ENCODE measurements at regions not wholly inside any gene's neighbourhood (a gene's known extent, or its start where the extent isn't known, plus 50 kb on each side); places are given as distances from the start of the nearest gene placed in this dataset.

- Histone ChIP-seq H3K9ac (ENCODE audit: low read depth, low read length) (no peak overlapping the region), H3K4me3 (ENCODE audit: low read length) (no peak overlapping the region), H3K27ac (ENCODE audit: low read length) (no peak overlapping the region), H3K4me1 (ENCODE audit: insufficient read depth, low read length) (no peaks in the 10 kb centered on the region), H3K9me3 (ENCODE audit: insufficient read depth, low read depth, low read length) (no peaks in the 10 kb centered on the region), H3K36me3 (ENCODE audit: insufficient read depth, low read depth, low read length) (no peaks in the 10 kb centered on the region), H3K27me3 (ENCODE audit: insufficient read depth, low read length) (no peaks in the 10 kb centered on the region)
These were observed 1010.9 kb upstream of the PHF14 start for GRCh38 chr7:9962742-9963141.

GRCh38 chr7:9978106-9979064, 995.3 kb upstream of the PHF14 start:
- no peak overlapping the region for H3K27ac ChIP-seq (ENCODE audit: low read length)
- no peaks in the 10 kb centered on the region for H3K4me1 ChIP-seq (ENCODE audit: insufficient read depth, low read length)
- H3K9ac ChIP-seq (ENCODE audit: low read depth, low read length), result no peak overlapping the region
- no peaks in the 10 kb centered on the region for H3K9me3 ChIP-seq (ENCODE audit: insufficient read depth, low read depth, low read length)
- no peaks in the 10 kb centered on the region for H3K36me3 ChIP-seq (ENCODE audit: insufficient read depth, low read depth, low read length)
- H3K27me3 ChIP-seq (ENCODE audit: insufficient read depth, low read length), result no peaks in the 10 kb centered on the region
- H3K4me3 ChIP-seq (ENCODE audit: low read length), result no peak overlapping the region

GRCh38 chr7:9981742-9982349, 991.8 kb upstream of the PHF14 start:
- H3K27ac ChIP-seq (ENCODE audit: low read length), result no peak overlapping the region
- H3K36me3 ChIP-seq (ENCODE audit: insufficient read depth, low read depth, low read length), result no peaks in the 10 kb centered on the region
- H3K4me3 ChIP-seq (ENCODE audit: low read length), result no peak overlapping the region
- no peaks in the 10 kb centered on the region for H3K27me3 ChIP-seq (ENCODE audit: insufficient read depth, low read length)
- H3K4me1 ChIP-seq (ENCODE audit: insufficient read depth, low read length), result no peaks in the 10 kb centered on the region
- H3K9me3 ChIP-seq (ENCODE audit: insufficient read depth, low read depth, low read length), result no peaks in the 10 kb centered on the region
- no peak overlapping the region for H3K9ac ChIP-seq (ENCODE audit: low read depth, low read length)

- no peak overlapping the region for H3K27ac ChIP-seq (ENCODE audit: low read length)
- no peaks in the 10 kb centered on the region for H3K4me1 ChIP-seq (ENCODE audit: insufficient read depth, low read length)
- H3K36me3 ChIP-seq (ENCODE audit: insufficient read depth, low read depth, low read length), result no peaks in the 10 kb centered on the region
- H3K9me3 ChIP-seq (ENCODE audit: insufficient read depth, low read depth, low read length), result peaks cover 3% of the 10 kb centered on the region; the same call in 1 of the 2 replicates
- no peak overlapping the region for H3K9ac ChIP-seq (ENCODE audit: low read depth, low read length)
- H3K4me3 ChIP-seq (ENCODE audit: low read length), result no peak overlapping the region
- H3K27me3 ChIP-seq (ENCODE audit: insufficient read depth, low read length), result no peaks in the 10 kb centered on the region
These were observed 990.6 kb upstream of the PHF14 start for GRCh38 chr7:9983048-9983447.

GRCh38 chr7:10015687-10016086, 958.0 kb upstream of the PHF14 start:
- Histone ChIP-seq H3K4me3 (ENCODE audit: low read length) (no peak overlapping the region), H3K4me1 (ENCODE audit: insufficient read depth, low read length) (no peaks in the 10 kb centered on the region), H3K27ac (ENCODE audit: low read length) (no peak overlapping the region), H3K27me3 (ENCODE audit: insufficient read depth, low read length) (no peaks in the 10 kb centered on the region), H3K9ac (ENCODE audit: low read depth, low read length) (no peak overlapping the region), H3K36me3 (ENCODE audit: insufficient read depth, low read depth, low read length) (no peaks in the 10 kb centered on the region), H3K9me3 (ENCODE audit: insufficient read depth, low read depth, low read length) (peaks cover 19% of the 10 kb centered on the region; the same call in 1 of the 2 replicates)

- no peak overlapping the region for H3K4me3 ChIP-seq (ENCODE audit: low read length)
- H3K27me3 ChIP-seq (ENCODE audit: insufficient read depth, low read length), result no peaks in the 10 kb centered on the region
- no peak overlapping the region for H3K9ac ChIP-seq (ENCODE audit: low read depth, low read length)
- H3K9me3 ChIP-seq (ENCODE audit: insufficient read depth, low read depth, low read length), result no peaks in the 10 kb centered on the region
- H3K27ac ChIP-seq (ENCODE audit: low read length), result no peak overlapping the region
- H3K4me1 ChIP-seq (ENCODE audit: insufficient read depth, low read length), result no peaks in the 10 kb centered on the region
- H3K36me3 ChIP-seq (ENCODE audit: insufficient read depth, low read depth, low read length), result no peaks in the 10 kb centered on the region
These were observed 951.2 kb upstream of the PHF14 start for GRCh38 chr7:10022480-10022879.

- H3K27me3 ChIP-seq (ENCODE audit: insufficient read depth, low read length), result no peaks in the 10 kb centered on the region
- H3K4me3 ChIP-seq (ENCODE audit: low read length), result no peak overlapping the region
- H3K36me3 ChIP-seq (ENCODE audit: insufficient read depth, low read depth, low read length), result no peaks in the 10 kb centered on the region
- no peaks in the 10 kb centered on the region for H3K9me3 ChIP-seq (ENCODE audit: insufficient read depth, low read depth, low read length)
- no peaks in the 10 kb centered on the region for H3K4me1 ChIP-seq (ENCODE audit: insufficient read depth, low read length)
- no peak overlapping the region for H3K27ac ChIP-seq (ENCODE audit: low read length)
- no peak overlapping the region for H3K9ac ChIP-seq (ENCODE audit: low read depth, low read length)
These were observed 950.7 kb upstream of the PHF14 start for GRCh38 chr7:10022957-10023356.

- no peak overlapping the region for H3K9ac ChIP-seq (ENCODE audit: low read depth, low read length)
- H3K9me3 ChIP-seq (ENCODE audit: insufficient read depth, low read depth, low read length), result no peaks in the 10 kb centered on the region
- H3K27ac ChIP-seq (ENCODE audit: low read length), result no peak overlapping the region
- H3K4me1 ChIP-seq (ENCODE audit: insufficient read depth, low read length), result no peaks in the 10 kb centered on the region; the same call in 1 of the 2 replicates
- no peaks in the 10 kb centered on the region for H3K36me3 ChIP-seq (ENCODE audit: insufficient read depth, low read depth, low read length)
- no peaks in the 10 kb centered on the region for H3K27me3 ChIP-seq (ENCODE audit: insufficient read depth, low read length)
- H3K4me3 ChIP-seq (ENCODE audit: low read length), result no peak overlapping the region
These were observed 938.7 kb upstream of the PHF14 start for GRCh38 chr7:10034843-10035556.

GRCh38 chr7:10036693-10037092, 937.0 kb upstream of the PHF14 start:
- H3K9ac ChIP-seq (ENCODE audit: low read depth, low read length), result no peak overlapping the region
- H3K36me3 ChIP-seq (ENCODE audit: insufficient read depth, low read depth, low read length), result no peaks in the 10 kb centered on the region
- no peaks in the 10 kb centered on the region for H3K27me3 ChIP-seq (ENCODE audit: insufficient read depth, low read length)
- H3K4me1 ChIP-seq (ENCODE audit: insufficient read depth, low read length), result no peaks in the 10 kb centered on the region; the same call in 1 of the 2 replicates
- no peak overlapping the region for H3K4me3 ChIP-seq (ENCODE audit: low read length)
- no peak overlapping the region for H3K27ac ChIP-seq (ENCODE audit: low read length)
- H3K9me3 ChIP-seq (ENCODE audit: insufficient read depth, low read depth, low read length), result no peaks in the 10 kb centered on the region

GRCh38 chr7:10038351-10038750, 935.3 kb upstream of the PHF14 start:
- Histone ChIP-seq H3K27ac (ENCODE audit: low read length) (no peak overlapping the region), H3K27me3 (ENCODE audit: insufficient read depth, low read length) (no peaks in the 10 kb centered on the region), H3K9ac (ENCODE audit: low read depth, low read length) (no peak overlapping the region), H3K9me3 (ENCODE audit: insufficient read depth, low read depth, low read length) (no peaks in the 10 kb centered on the region), H3K4me1 (ENCODE audit: insufficient read depth, low read length) (no peaks in the 10 kb centered on the region; the same call in 1 of the 2 replicates), H3K4me3 (ENCODE audit: low read length) (no peak overlapping the region), H3K36me3 (ENCODE audit: insufficient read depth, low read depth, low read length) (no peaks in the 10 kb centered on the region)

- Histone ChIP-seq H3K4me3 (ENCODE audit: low read length) (no peak overlapping the region), H3K4me1 (ENCODE audit: insufficient read depth, low read length) (no peaks in the 10 kb centered on the region), H3K9me3 (ENCODE audit: insufficient read depth, low read depth, low read length) (no peaks in the 10 kb centered on the region), H3K27ac (ENCODE audit: low read length) (no peak overlapping the region), H3K27me3 (ENCODE audit: insufficient read depth, low read length) (no peaks in the 10 kb centered on the region), H3K36me3 (ENCODE audit: insufficient read depth, low read depth, low read length) (no peaks in the 10 kb centered on the region), H3K9ac (ENCODE audit: low read depth, low read length) (no peak overlapping the region)
These were observed 933.0 kb upstream of the PHF14 start for GRCh38 chr7:10040674-10041073.

Data from iPS-20b (cell line).